ENCODE measurements at regions not wholly inside any gene's neighbourhood (a gene's known extent, or its start where the extent isn't known, plus 50 kb on each side); places are given as distances from the start of the nearest gene placed in this dataset.

- Histone ChIP-seq H2BK12ac (ENCODE audit: low read length) (no peak overlapping the region), H2AK5ac (ENCODE audit: low read depth, low read length) (no peak overlapping the region), H2BK5ac (ENCODE audit: low read length) (no peak overlapping the region), H3K4me2 (ENCODE audit: insufficient read depth, low read length, poor library complexity, severe bottlenecking) (no peak overlapping the region), H3K27me3 (ENCODE audit: control insufficient read depth in 3 of 3, insufficient read depth in 3 of 3, low read depth in 1 of 3, low read length in 3 of 3) (no peaks in the 10 kb centered on the region), H3K14ac (ENCODE audit: low read length) (no peak overlapping the region), H3K27ac (replicated peaks; ENCODE audit: low read length) (no peak overlapping the region), H2AFZ (ENCODE audit: low read length) (no peak overlapping the region), H3K9ac (ENCODE audit: low read depth, low read length, poor library complexity) (no peak overlapping the region), H3K36me3 (replicated peaks in 1 of 2; ENCODE audit: control insufficient read depth in 2 of 2, insufficient read depth in 2 of 2, low read length in 2 of 2) (no peaks in the 10 kb centered on the region), H3K23ac (ENCODE audit: low read depth, low read length, poor library complexity) (no peak overlapping the region), H3K4me1 (ENCODE audit: control insufficient read depth in 2 of 2, insufficient read depth in 1 of 2, low read depth in 1 of 2, low read length in 2 of 2) (peaks cover 0 to 2% of the 10 kb centered on the region in 2 donors), H4K8ac (ENCODE audit: low read depth, low read length) (no peak overlapping the region), H2BK120ac (ENCODE audit: low read depth, low read length) (no peak overlapping the region), H3K79me1 (ENCODE audit: low read depth, low read length) (no peaks in the 10 kb centered on the region), H2BK15ac (ENCODE audit: low read length) (no peak overlapping the region), H3K18ac (ENCODE audit: low read length) (no peak overlapping the region), H3K9me3 (replicated peaks in 1 of 2; ENCODE audit: control insufficient read depth in 2 of 2, insufficient read depth in 1 of 2, low read depth in 1 of 2, low read length in 2 of 2) (no peaks in the 10 kb centered on the region), H3K4ac (ENCODE audit: low read length) (no peak overlapping the region), H4K91ac (ENCODE audit: low read depth, low read length, poor library complexity) (no peak overlapping the region), H3K4me3 (ENCODE audit: low read length in 2 of 2) (no peak overlapping the region)
- DNase-seq (ENCODE audit: low spot score) = no peak
- no CpG with 5 or more reads among the region's 4 CpGs for WGBS, 2 donors (ENCODE audit: extremely low coverage in 2 of 2, insufficient read length in 2 of 2, insufficient replicate concordance in 1 of 2)
Observed at GRCh38 chr10:117936566-117936965, 110.2 kb downstream of the RAB11FIP2 start.

GRCh38 chr10:117936976-117937375, 109.8 kb downstream of the RAB11FIP2 start:
- H3K9me3 ChIP-seq (replicated peaks in 1 of 2; ENCODE audit: control insufficient read depth in 2 of 2, insufficient read depth in 1 of 2, low read depth in 1 of 2, low read length in 2 of 2) = no peaks in the 10 kb centered on the region
- no peaks in the 10 kb centered on the region for H3K79me1 ChIP-seq (ENCODE audit: low read depth, low read length)
- H3K4ac ChIP-seq (ENCODE audit: low read length) = no peak overlapping the region
- no peaks in the 10 kb centered on the region for H3K36me3 ChIP-seq (replicated peaks in 1 of 2; ENCODE audit: control insufficient read depth in 2 of 2, insufficient read depth in 2 of 2, low read length in 2 of 2)
- no peak overlapping the region for H2BK5ac ChIP-seq (ENCODE audit: low read length)
- DNase-seq (ENCODE audit: low spot score) = no peak
- H2AK5ac ChIP-seq (ENCODE audit: low read depth, low read length) = no peak overlapping the region
- no peaks in the 10 kb centered on the region for H3K27me3 ChIP-seq (ENCODE audit: control insufficient read depth in 3 of 3, insufficient read depth in 3 of 3, low read depth in 1 of 3, low read length in 3 of 3)
- no peak overlapping the region for H2BK15ac ChIP-seq (ENCODE audit: low read length)
- H2BK12ac ChIP-seq (ENCODE audit: low read length) = no peak overlapping the region
- H3K18ac ChIP-seq (ENCODE audit: low read length) = no peak overlapping the region
- H4K91ac ChIP-seq (ENCODE audit: low read depth, low read length, poor library complexity) = no peak overlapping the region
- no CpG with 5 or more reads among the region's 3 CpGs for WGBS, 2 donors (ENCODE audit: extremely low coverage in 2 of 2, insufficient read length in 2 of 2, insufficient replicate concordance in 1 of 2)
- H3K4me3 ChIP-seq (ENCODE audit: low read length in 2 of 2) = no peak overlapping the region
- H4K8ac ChIP-seq (ENCODE audit: low read depth, low read length) = no peak overlapping the region
- H3K4me1 ChIP-seq (ENCODE audit: control insufficient read depth in 2 of 2, insufficient read depth in 1 of 2, low read depth in 1 of 2, low read length in 2 of 2) = peaks cover 0 to 4% of the 10 kb centered on the region in 2 donors
- H2BK120ac ChIP-seq (ENCODE audit: low read depth, low read length) = no peak overlapping the region
- H3K4me2 ChIP-seq (ENCODE audit: insufficient read depth, low read length, poor library complexity, severe bottlenecking) = no peak overlapping the region
- no peak overlapping the region for H3K27ac ChIP-seq (replicated peaks; ENCODE audit: low read length)
- no peak overlapping the region for H3K14ac ChIP-seq (ENCODE audit: low read length)
- H3K9ac ChIP-seq (ENCODE audit: low read depth, low read length, poor library complexity) = no peak overlapping the region
- no peak overlapping the region for H3K23ac ChIP-seq (ENCODE audit: low read depth, low read length, poor library complexity)
- H2AFZ ChIP-seq (ENCODE audit: low read length) = no peak overlapping the region

GRCh38 chr10:117938104-117938503, 108.6 kb downstream of the RAB11FIP2 start:
- Histone ChIP-seq H2AFZ (ENCODE audit: low read length) (no peak overlapping the region), H3K27ac (replicated peaks; ENCODE audit: low read length) (no peak overlapping the region), H2BK5ac (ENCODE audit: low read length) (no peak overlapping the region), H3K9ac (ENCODE audit: low read depth, low read length, poor library complexity) (no peak overlapping the region), H3K79me1 (ENCODE audit: low read depth, low read length) (no peaks in the 10 kb centered on the region), H3K14ac (ENCODE audit: low read length) (no peak overlapping the region), H3K4me3 (ENCODE audit: low read length in 2 of 2) (no peak overlapping the region), H2BK12ac (ENCODE audit: low read length) (no peak overlapping the region), H2BK15ac (ENCODE audit: low read length) (no peak overlapping the region), H3K4me2 (ENCODE audit: insufficient read depth, low read length, poor library complexity, severe bottlenecking) (no peak overlapping the region), H2AK5ac (ENCODE audit: low read depth, low read length) (no peak overlapping the region), H3K27me3 (ENCODE audit: control insufficient read depth in 3 of 3, insufficient read depth in 3 of 3, low read depth in 1 of 3, low read length in 3 of 3) (no peaks in the 10 kb centered on the region), H3K18ac (ENCODE audit: low read length) (peak overlapping the region; percentile 39), H4K8ac (ENCODE audit: low read depth, low read length) (no peak overlapping the region), H3K4ac (ENCODE audit: low read length) (no peak overlapping the region), H3K23ac (ENCODE audit: low read depth, low read length, poor library complexity) (no peak overlapping the region), H3K9me3 (replicated peaks in 1 of 2; ENCODE audit: control insufficient read depth in 2 of 2, insufficient read depth in 1 of 2, low read depth in 1 of 2, low read length in 2 of 2) (no peaks in the 10 kb centered on the region), H2BK120ac (ENCODE audit: low read depth, low read length) (no peak overlapping the region), H3K4me1 (ENCODE audit: control insufficient read depth in 2 of 2, insufficient read depth in 1 of 2, low read depth in 1 of 2, low read length in 2 of 2) (peaks cover 0 to 4% of the 10 kb centered on the region in 2 donors), H3K36me3 (replicated peaks in 1 of 2; ENCODE audit: control insufficient read depth in 2 of 2, insufficient read depth in 2 of 2, low read length in 2 of 2) (no peaks in the 10 kb centered on the region), H4K91ac (ENCODE audit: low read depth, low read length, poor library complexity) (no peak overlapping the region)
- no peak for DNase-seq (ENCODE audit: low spot score)
- WGBS, 2 donors (ENCODE audit: extremely low coverage in 2 of 2, insufficient read length in 2 of 2, insufficient replicate concordance in 1 of 2) = no CpG with 5 or more reads among the region's 4 CpGs

GRCh38 chr10:117942226-117942625, 104.5 kb downstream of the RAB11FIP2 start:
- Histone ChIP-seq H3K4me3 (ENCODE audit: low read length in 2 of 2) (no peak overlapping the region), H4K8ac (ENCODE audit: low read depth, low read length) (no peak overlapping the region)
- no peak for DNase-seq (ENCODE audit: low spot score)

More at GRCh38 chr10:117942226-117942625, 104.5 kb downstream of the RAB11FIP2 start:
- Histone ChIP-seq H3K27me3 (ENCODE audit: control insufficient read depth in 3 of 3, insufficient read depth in 3 of 3, low read depth in 1 of 3, low read length in 3 of 3) (no peaks in the 10 kb centered on the region), H3K4ac (ENCODE audit: low read length) (no peak overlapping the region), H2BK120ac (ENCODE audit: low read depth, low read length) (no peak overlapping the region), H3K18ac (ENCODE audit: low read length) (no peak overlapping the region), H3K4me1 (ENCODE audit: control insufficient read depth in 2 of 2, insufficient read depth in 1 of 2, low read depth in 1 of 2, low read length in 2 of 2) (peaks cover 0 to 8% of the 10 kb centered on the region in 2 donors), H3K9me3 (replicated peaks in 1 of 2; ENCODE audit: control insufficient read depth in 2 of 2, insufficient read depth in 1 of 2, low read depth in 1 of 2, low read length in 2 of 2) (no peaks in the 10 kb centered on the region), H2AFZ (ENCODE audit: low read length) (no peak overlapping the region), H2BK5ac (ENCODE audit: low read length) (no peak overlapping the region), H3K9ac (ENCODE audit: low read depth, low read length, poor library complexity) (no peak overlapping the region), H3K36me3 (replicated peaks in 1 of 2; ENCODE audit: control insufficient read depth in 2 of 2, insufficient read depth in 2 of 2, low read length in 2 of 2) (no peaks in the 10 kb centered on the region), H3K27ac (replicated peaks; ENCODE audit: low read length) (no peak overlapping the region), H3K14ac (ENCODE audit: low read length) (no peak overlapping the region), H3K79me1 (ENCODE audit: low read depth, low read length) (no peaks in the 10 kb centered on the region), H2BK15ac (ENCODE audit: low read length) (no peak overlapping the region), H3K23ac (ENCODE audit: low read depth, low read length, poor library complexity) (no peak overlapping the region), H2AK5ac (ENCODE audit: low read depth, low read length) (no peak overlapping the region), H4K91ac (ENCODE audit: low read depth, low read length, poor library complexity) (no peak overlapping the region), H2BK12ac (ENCODE audit: low read length) (no peak overlapping the region), H3K4me2 (ENCODE audit: insufficient read depth, low read length, poor library complexity, severe bottlenecking) (no peak overlapping the region)
- no CpG with 5 or more reads among the region's 4 CpGs for WGBS, 2 donors (ENCODE audit: extremely low coverage in 2 of 2, insufficient read length in 2 of 2, insufficient replicate concordance in 1 of 2)
